HUES64 (cell line): ENCODE measurements at regions not wholly inside any gene's neighbourhood (a gene's known extent, or its start where the extent isn't known, plus 50 kb on each side); places are given as distances from the start of the nearest gene placed in this dataset.

Source experiments
- H3K27ac ChIP-seq: 2 replicates; pipeline ENCODE4 v1.7.0; 2013; ENCODE audit warnings: low read depth, low read length, inconsistent platforms
- H3K27me3 ChIP-seq: 2 replicates; pipeline ENCODE4 v1.6.1; 2013; ENCODE audit warnings: mild to moderate bottlenecking, low read length; ENCODE audit not compliant: insufficient read depth
- H3K36me3 ChIP-seq: 2 replicates; pipeline ENCODE4 v1.6.1; 2013; ENCODE audit warnings: mild to moderate bottlenecking, low read length; ENCODE audit not compliant: insufficient read depth
- H3K4me1 ChIP-seq: 2 replicates; pipeline ENCODE4 v1.6.1; 2013; ENCODE audit warnings: mild to moderate bottlenecking, low read length, moderate library complexity; ENCODE audit not compliant: insufficient read depth
- H3K4me3 ChIP-seq: 2 replicates; pipeline ENCODE4 v1.5.1; 2013; ENCODE audit warnings: mild to moderate bottlenecking, low read length, moderate library complexity
- H3K9ac ChIP-seq: 2 replicates; pipeline ENCODE4 v1.6.1; 2013; ENCODE audit warnings: mild to moderate bottlenecking, low read depth, low read length
- H3K9me3 ChIP-seq: 2 replicates; pipeline ENCODE4 v1.6.1; 2013; ENCODE audit warnings: low read depth, low read length; ENCODE audit not compliant: insufficient read depth
- WGBS: fragments of 150-250, 120-280 bp; methylation state at CpG from one replicate; pipeline ENCODE4 v1.1.7; 2013; ENCODE audit warnings: missing lambda C conversion rate; 5-methylcytosine and 5-hydroxymethylcytosine counted together

DNA sequence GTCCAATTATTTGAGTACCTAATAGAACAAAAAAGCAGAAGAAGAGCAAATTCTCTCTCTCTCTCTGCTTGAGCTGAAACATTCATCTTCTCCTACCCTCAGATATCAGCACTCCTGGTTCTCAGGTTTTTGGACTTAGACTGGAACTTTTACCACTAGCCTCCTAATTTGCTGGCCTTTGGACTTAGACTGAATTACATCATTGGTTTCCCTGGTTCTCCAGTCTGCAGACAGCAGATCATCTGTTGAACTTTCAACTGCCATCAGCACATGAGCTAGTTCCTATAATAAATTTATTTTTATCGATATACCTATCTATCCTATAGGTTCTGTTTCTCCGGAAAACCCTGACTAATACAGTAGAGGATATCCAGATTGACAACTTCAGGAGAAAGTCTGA lies 208.9 kb upstream of the GAS1 start:
- H3K4me1 ChIP-seq = no peaks in the 10 kb centered on the region
- H3K36me3 ChIP-seq = no peaks in the 10 kb centered on the region
- H3K27ac ChIP-seq = no peak overlapping the region
- H3K27me3 ChIP-seq = no peaks in the 10 kb centered on the region
- H3K4me3 ChIP-seq = no peak overlapping the region
- H3K9me3 ChIP-seq = no peaks in the 10 kb centered on the region
- 100% methylated on average over 2 of the region's 2 CpGs for WGBS
- H3K9ac ChIP-seq = no peak overlapping the region

DNA sequence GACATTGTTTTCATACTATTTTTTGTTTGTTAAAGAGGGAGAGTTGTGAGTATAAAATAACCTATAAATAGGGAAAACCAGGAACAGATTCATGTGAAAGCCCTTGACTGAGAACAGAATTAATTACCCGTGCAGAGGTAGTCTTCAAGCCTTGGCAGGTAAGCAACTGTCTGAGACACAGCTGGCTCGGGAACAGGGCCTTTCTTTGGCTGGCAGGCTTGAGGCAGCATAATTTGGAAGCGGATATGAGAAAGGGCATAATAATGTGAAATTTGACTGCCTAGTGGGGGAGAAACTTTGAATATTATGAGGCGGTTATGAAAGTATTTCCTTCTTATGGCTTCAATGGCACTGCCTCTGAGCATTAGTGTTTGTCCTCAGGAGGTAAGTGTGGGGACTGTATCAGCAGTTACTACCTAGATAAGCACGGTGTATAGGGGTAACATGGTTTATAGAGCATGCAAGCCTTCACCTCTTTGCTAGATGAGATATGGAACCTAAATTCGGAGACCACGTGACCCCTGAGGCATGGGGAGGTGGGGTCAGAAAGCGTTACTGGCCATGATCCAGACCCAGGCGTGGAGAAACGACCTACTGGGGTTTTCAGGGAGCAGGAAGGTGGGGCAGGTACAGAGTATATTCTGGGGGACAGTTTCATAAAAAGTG lies 210.2 kb upstream of the GAS1 start:
- no peak overlapping the region for H3K4me3 ChIP-seq
- no peak overlapping the region for H3K9ac ChIP-seq
- H3K36me3 ChIP-seq = no peaks in the 10 kb centered on the region
- no peaks in the 10 kb centered on the region for H3K4me1 ChIP-seq
- 84% methylated on average over 10 of the region's 10 CpGs for WGBS
- H3K27ac ChIP-seq = no peak overlapping the region
- H3K27me3 ChIP-seq = no peaks in the 10 kb centered on the region
- H3K9me3 ChIP-seq = no peaks in the 10 kb centered on the region

DNA sequence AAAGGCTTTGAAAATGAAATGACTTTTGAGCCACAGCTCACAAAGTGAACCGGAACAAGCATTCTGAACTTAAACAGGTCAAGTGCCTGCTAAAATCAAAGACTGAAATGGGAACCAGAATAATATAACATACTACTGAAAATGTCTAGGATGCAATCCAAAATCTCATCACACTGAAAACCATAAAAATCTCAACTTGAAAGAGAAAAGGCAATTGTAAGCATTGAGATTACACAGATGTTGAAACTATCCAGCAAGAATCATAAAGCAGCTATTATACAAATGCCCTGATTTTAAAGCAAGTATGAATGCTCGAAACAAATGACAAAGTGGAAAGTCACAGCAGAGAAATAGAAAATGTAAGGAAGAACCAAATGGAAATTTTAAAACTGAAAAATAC lies 211.5 kb upstream of the GAS1 start:
- H3K27ac ChIP-seq = no peak overlapping the region
- no peaks in the 10 kb centered on the region for H3K9me3 ChIP-seq
- no peaks in the 10 kb centered on the region for H3K27me3 ChIP-seq
- no peak overlapping the region for H3K4me3 ChIP-seq
- H3K9ac ChIP-seq = no peak overlapping the region
- no peaks in the 10 kb centered on the region for H3K4me1 ChIP-seq
- no peaks in the 10 kb centered on the region for H3K36me3 ChIP-seq
- 100% methylated on average over 2 of the region's 2 CpGs for WGBS

DNA sequence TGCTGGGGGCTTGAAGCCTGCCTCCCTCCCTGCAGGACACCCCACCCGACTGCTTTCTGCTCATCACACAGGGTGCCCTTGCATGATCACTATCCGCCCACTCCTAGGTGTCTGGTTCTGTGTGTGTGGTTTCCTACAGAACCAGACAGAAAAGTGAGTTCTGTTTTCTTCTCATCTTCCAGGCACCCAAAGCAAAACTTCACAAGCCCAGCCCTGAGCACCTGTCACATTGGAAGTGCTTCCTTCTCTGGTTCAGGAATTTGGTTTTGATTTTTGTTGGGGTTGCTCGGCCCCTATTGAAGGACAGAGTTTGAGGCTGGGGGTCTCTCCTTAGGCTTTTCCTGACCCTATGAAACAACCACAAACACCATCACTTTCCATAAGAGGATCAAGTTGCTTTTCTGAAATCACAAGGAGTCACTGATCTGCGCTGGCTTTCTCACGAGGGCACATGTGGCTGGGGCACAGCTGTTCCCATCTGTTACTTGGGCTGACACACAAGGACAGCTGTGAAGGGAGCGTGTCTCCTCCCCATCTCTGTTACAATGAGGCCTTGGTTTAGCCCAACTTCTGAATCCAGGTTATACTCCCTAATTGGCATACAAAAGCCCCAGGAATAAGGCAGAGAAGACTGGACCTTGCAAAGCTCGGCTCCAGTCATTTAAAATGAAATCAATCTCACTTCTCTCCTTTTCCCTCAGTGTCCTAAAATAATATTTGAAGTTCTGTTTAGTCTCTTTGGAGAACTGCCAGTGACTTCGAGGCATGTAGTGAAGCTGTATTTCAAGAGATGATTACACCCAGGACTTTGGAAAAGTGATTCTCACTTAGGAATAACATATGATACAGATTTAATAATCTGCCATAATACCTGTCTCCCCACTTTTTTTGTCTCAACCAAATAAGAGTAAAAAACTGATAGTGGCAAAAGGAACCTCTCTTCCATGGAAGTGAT lies 213.1 kb upstream of the GAS1 start:
- H3K4me3 ChIP-seq = no peak overlapping the region
- no peaks in the 10 kb centered on the region for H3K9me3 ChIP-seq
- H3K9ac ChIP-seq = no peak overlapping the region
- no peak overlapping the region for H3K27ac ChIP-seq
- no peaks in the 10 kb centered on the region for H3K4me1 ChIP-seq
- WGBS = 90% methylated on average over 6 of the region's 8 CpGs
- no peaks in the 10 kb centered on the region for H3K36me3 ChIP-seq
- H3K27me3 ChIP-seq = no peaks in the 10 kb centered on the region

DNA sequence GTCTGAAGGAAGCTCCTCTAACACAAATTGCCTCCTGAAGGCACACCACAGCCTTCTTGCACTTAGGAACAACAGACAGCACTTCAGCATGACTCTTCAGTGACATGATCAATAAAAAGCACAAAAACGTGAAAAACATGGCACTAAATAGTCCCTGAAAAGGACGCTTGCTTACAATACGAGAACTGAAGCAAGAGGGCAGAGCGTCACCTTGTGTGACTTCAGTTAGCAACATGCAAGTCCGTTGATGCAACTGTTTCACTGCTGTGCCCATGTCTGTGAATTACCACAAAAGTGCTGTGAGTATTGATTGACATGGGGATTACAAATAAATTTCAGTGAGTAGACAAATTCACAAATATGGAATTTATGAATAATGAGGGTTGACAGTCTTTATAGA lies 219.9 kb upstream of the GAS1 start:
- WGBS = 85% methylated on average over 5 of the region's 5 CpGs

DNA sequence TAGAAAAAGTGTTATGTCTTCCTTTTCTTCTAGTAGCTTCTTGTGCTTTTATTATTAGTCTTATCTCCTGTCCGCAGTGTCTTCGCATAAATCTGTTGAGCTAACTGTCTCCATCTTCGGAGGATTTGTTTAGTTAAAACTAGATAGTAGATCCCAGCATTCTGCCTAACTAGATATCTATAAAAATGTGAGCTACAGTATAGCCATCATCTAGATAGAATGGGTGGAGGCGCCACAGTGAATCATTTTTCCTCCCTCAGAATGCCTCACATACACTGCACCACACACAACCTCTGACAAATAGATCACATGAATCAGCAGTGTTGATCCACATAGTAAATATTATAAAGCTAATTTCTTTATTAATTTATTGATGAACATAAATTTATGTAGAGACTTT lies 220.3 kb upstream of the GAS1 start:
- H3K4me1 ChIP-seq = no peaks in the 10 kb centered on the region
- H3K4me3 ChIP-seq = no peak overlapping the region
- H3K36me3 ChIP-seq = no peaks in the 10 kb centered on the region
- no peaks in the 10 kb centered on the region for H3K27me3 ChIP-seq
- no peak overlapping the region for H3K9ac ChIP-seq
- 96% methylated on average over 4 of the region's 4 CpGs for WGBS
- no peaks in the 10 kb centered on the region for H3K9me3 ChIP-seq
- no peak overlapping the region for H3K27ac ChIP-seq

More for the DNA sequence above, 219.9 kb upstream of the GAS1 start:
- Histone ChIP-seq H3K9ac (no peak overlapping the region), H3K4me3 (no peak overlapping the region), H3K9me3 (no peaks in the 10 kb centered on the region), H3K4me1 (no peaks in the 10 kb centered on the region), H3K27me3 (no peaks in the 10 kb centered on the region), H3K36me3 (no peaks in the 10 kb centered on the region), H3K27ac (no peak overlapping the region)

DNA sequence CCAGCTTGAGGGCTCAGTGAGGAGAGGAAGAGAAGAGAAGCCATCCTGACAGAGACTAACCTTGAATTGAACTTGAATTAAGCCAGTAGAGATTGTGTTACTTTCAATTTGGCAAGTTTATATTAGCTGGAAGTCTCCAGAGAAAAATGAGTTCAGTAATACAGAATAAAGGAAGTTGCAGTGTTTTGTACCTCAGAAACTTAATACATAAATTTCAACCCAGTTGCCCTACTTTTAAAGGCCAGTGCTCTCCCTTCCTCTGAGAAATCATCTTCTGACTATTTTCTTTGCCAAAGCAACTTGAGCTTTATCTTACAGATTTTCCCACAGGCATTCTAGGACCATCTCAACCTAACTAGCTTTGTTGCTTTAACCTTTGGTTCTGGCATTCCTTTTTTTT lies 231.0 kb upstream of the GAS1 start:
- Histone ChIP-seq H3K27ac (no peak overlapping the region), H3K27me3 (no peaks in the 10 kb centered on the region), H3K4me3 (no peak overlapping the region), H3K36me3 (no peaks in the 10 kb centered on the region), H3K9me3 (no peaks in the 10 kb centered on the region), H3K4me1 (no peaks in the 10 kb centered on the region), H3K9ac (no peak overlapping the region)

DNA sequence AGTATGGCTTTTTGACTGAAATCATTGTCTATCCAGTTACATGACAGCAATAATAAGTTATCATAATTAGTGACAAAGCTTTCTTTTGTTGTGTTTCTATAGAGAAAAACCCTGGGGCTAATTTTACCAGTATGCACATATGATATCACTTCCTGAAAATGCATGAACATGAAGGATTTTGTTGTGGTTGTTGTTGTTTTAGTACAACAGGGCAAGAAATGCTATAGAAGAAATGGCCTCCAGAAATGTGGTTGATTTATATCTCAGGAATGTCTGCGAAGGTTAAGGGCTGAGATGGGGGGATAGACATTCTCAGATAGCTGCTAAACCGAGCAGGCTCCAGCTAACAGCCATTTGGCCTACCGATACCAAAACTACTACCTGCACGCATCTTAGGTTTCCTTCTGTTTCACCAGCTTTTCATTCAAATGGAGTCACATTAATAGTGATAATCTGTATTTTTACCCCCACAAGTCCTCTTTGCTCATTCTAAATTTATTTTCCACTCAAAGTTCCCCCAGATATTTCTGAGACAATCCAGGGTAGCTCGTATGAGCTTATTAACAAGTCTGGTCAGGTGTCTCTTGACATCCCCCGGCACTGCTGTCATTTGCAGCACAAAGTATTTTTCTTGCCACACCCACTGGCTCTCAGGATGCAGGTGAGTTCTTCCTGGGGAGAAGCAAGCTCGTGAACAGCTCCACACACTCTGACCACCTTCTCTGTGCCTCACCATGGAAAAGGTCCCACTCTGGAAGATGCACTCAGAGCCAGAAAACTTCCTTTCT lies 232.4 kb upstream of the GAS1 start:
- 84% methylated on average over 7 of the region's 7 CpGs for WGBS
- no peak overlapping the region for H3K4me3 ChIP-seq
- no peaks in the 10 kb centered on the region for H3K36me3 ChIP-seq
- no peaks in the 10 kb centered on the region for H3K9me3 ChIP-seq
- H3K27ac ChIP-seq = no peak overlapping the region
- H3K9ac ChIP-seq = no peak overlapping the region
- H3K27me3 ChIP-seq = no peaks in the 10 kb centered on the region
- no peaks in the 10 kb centered on the region for H3K4me1 ChIP-seq

DNA sequence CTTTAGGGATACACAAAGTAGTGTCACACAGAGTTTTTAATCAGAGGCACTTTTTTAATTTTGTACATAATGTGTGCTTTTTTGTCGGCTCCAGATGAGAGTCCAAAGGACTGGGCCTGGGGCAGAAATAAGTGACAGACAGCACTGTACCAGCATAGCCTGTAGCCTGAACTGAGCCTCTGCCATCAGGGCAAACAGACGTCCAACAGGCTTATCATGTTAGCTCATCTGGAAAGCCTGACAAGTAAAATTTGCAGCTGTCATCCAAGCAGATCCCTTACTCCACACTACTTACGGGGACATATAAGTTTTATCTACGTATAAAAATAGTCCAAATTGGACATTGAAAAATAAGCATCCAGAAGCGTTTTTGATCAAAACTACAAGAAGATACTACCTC lies 233.1 kb upstream of the GAS1 start:
- H3K9me3 ChIP-seq = no peaks in the 10 kb centered on the region
- no peaks in the 10 kb centered on the region for H3K4me1 ChIP-seq
- H3K9ac ChIP-seq = no peak overlapping the region
- no peaks in the 10 kb centered on the region for H3K27me3 ChIP-seq
- 73% methylated on average over 5 of the region's 5 CpGs for whole genome bisulfite sequencing
- no peaks in the 10 kb centered on the region for H3K36me3 ChIP-seq
- no peak overlapping the region for H3K27ac ChIP-seq
- no peak overlapping the region for H3K4me3 ChIP-seq

DNA sequence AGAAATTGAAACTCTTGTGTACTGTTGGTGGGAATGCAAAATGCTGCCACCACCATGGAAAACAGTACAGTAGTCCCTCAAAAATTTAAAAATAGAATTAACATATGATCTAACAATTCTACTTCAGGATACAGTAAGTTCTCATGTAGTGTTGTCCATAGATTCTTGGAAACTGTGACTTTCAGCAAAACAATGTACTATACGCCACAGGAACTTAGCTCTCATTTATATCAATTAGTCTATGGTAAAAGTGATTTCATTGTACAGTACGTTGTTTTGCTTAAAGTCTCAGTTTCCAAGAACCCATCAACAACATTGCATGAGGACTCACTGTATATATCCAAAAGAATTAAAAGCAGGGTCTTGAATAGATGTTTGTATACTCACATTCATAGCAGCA lies 233.5 kb upstream of the GAS1 start:
- Histone ChIP-seq H3K27me3 (no peaks in the 10 kb centered on the region), H3K36me3 (no peaks in the 10 kb centered on the region), H3K4me3 (no peak overlapping the region), H3K4me1 (no peaks in the 10 kb centered on the region), H3K9me3 (no peaks in the 10 kb centered on the region), H3K27ac (no peak overlapping the region), H3K9ac (no peak overlapping the region)
- 100% methylated on average over 1 of the region's 2 CpGs for WGBS

DNA sequence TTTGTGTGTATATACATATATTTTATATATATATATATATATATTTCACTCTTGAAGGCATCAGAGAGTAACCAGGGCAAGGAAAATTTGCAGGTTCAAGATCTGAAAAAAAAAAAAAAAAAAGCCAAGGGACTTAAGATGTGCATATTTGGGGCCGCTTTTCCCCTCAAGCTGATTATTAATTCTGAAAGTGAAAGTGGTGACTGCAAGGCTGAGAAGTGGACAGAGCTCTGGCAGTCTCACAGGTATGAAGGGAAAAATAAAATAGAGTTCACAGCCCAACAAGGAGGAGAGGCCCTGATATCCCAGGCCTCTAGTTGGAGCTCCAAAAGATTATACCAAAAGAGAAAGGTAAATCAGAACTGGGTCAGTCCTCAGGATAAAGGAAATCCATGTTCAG lies 234.4 kb upstream of the GAS1 start:
- WGBS = 92% methylated on average over 1 of the region's 1 CpG
- no peaks in the 10 kb centered on the region for H3K4me1 ChIP-seq
- no peak overlapping the region for H3K4me3 ChIP-seq

More for the DNA sequence above, 234.4 kb upstream of the GAS1 start:
- H3K9me3 ChIP-seq = no peaks in the 10 kb centered on the region
- no peak overlapping the region for H3K27ac ChIP-seq
- no peak overlapping the region; the same call in 1 of the 2 replicates for H3K9ac ChIP-seq
- no peaks in the 10 kb centered on the region for H3K36me3 ChIP-seq
- H3K27me3 ChIP-seq = no peaks in the 10 kb centered on the region
